H1 (cell line): ENCODE measurements at regions not wholly inside any gene's neighbourhood (a gene's known extent, or its start where the extent isn't known, plus 50 kb on each side); places are given as distances from the start of the nearest gene placed in this dataset.

ENCODE experiments used
- SP1 ChIP-seq: IDR thresholded peaks from 2 replicates; pipeline ENCODE4 v1.6.1; 2011; ENCODE audit warnings: low read depth, low read length
- YY1 ChIP-seq: IDR thresholded peaks from 2 replicates; pipeline ENCODE4 v1.6.1; 2011; ENCODE audit warnings: low read depth, mild to moderate bottlenecking, low read length
- TF ChIP-seq, protein P1 (sequence below), 3 experiments: IDR thresholded peaks; 1 replicate in 2 of 3; 2 replicates in 1 of 3; pipeline versions ENCODE4 v1.5.1 to v1.6.1; 2011; ENCODE audit warnings: low read length in 3 of 3, mild to moderate bottlenecking in 3 of 3, inconsistent platforms in 2 of 3, low read depth in 1 of 3, moderate library complexity in 1 of 3; ENCODE audit not compliant: insufficient read depth in 1 of 3; ENCODE audit errors: control extremely low read depth in 1 of 3

DNA sequence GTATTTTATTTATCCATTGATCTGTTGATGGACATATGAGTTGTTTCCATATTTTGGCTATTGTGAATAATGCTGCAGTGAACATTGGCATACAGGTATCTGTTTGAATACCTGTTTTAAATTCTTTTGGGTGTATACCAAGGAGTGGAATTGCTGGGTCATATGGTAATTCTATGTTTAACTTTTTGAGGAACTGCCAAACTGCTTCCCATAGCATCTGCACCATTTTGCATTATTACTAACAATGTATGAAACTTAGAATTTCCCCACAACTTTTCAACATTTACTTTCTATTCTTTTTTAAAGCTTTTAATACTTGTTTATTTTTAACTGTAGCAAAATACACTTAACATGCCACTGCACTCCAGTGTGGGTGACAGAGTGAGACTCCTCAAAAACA, 57.0 kb upstream of the MSN start:
- TF ChIP-seq, protein P1, sequence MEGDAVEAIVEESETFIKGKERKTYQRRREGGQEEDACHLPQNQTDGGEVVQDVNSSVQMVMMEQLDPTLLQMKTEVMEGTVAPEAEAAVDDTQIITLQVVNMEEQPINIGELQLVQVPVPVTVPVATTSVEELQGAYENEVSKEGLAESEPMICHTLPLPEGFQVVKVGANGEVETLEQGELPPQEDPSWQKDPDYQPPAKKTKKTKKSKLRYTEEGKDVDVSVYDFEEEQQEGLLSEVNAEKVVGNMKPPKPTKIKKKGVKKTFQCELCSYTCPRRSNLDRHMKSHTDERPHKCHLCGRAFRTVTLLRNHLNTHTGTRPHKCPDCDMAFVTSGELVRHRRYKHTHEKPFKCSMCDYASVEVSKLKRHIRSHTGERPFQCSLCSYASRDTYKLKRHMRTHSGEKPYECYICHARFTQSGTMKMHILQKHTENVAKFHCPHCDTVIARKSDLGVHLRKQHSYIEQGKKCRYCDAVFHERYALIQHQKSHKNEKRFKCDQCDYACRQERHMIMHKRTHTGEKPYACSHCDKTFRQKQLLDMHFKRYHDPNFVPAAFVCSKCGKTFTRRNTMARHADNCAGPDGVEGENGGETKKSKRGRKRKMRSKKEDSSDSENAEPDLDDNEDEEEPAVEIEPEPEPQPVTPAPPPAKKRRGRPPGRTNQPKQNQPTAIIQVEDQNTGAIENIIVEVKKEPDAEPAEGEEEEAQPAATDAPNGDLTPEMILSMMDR (IDR thresholded peaks at IDR 0.05; ENCODE audit: control extremely low read depth in 1 of 3, insufficient read depth in 1 of 3, low read depth in 1 of 3, low read length in 3 of 3) = no peak
- TF ChIP-seq YY1 (no peak), SP1 (no peak)
